Thoracic aorta (tissue), 2 donors: ENCODE measurements at regions not wholly inside any gene's neighbourhood (a gene's known extent, or its start where the extent isn't known, plus 50 kb on each side); places are given as distances from the start of the nearest gene placed in this dataset.
"Not testable (repeated sequence)": the region's sequence is repeated elsewhere in the genome, so short reads cannot be mapped to it uniquely, and the experiment has no call there.

Source experiments
- ATAC-seq: fragments of 150-250 bp; one replicate; pipeline ENCODE4 v1.8.0; 2017; ENCODE audit warnings: low read depth; ENCODE audit not compliant: insufficient number of reproducible peaks, low FRiP score
- DNase-seq: peaks from one replicate; pipeline ENCODE4 v3.0.0-alpha.2; 2020; ENCODE audit warnings: low spot score
- H3K27ac ChIP-seq, 2 donors: fragments of 200-600 bp; sonication (generic); 1 replicate in 1 of 2; 2 replicates in 1 of 2; pipeline ENCODE4 v1.5.1; 2016; ENCODE audit warnings: mild to moderate bottlenecking in 2 of 2, moderate library complexity in 2 of 2
- H3K27me3 ChIP-seq: fragments of 200-600 bp; sonication (generic); replicated peaks from 2 replicates; pipeline ENCODE4 v1.6.0; 2016; ENCODE audit warnings: mild to moderate bottlenecking; ENCODE audit not compliant: insufficient read depth
- H3K36me3 ChIP-seq: fragments of 200-600 bp; sonication (generic); one replicate; pipeline ENCODE4 v1.5.1; 2016
- H3K4me1 ChIP-seq, 2 donors: fragments of 200-600 bp; sonication (generic); 1 replicate in 1 of 2; 2 replicates in 1 of 2; pipeline versions ENCODE4 v1.5.1 to v1.6.0; 2016; ENCODE audit warnings: low read depth in 2 of 2, mild to moderate bottlenecking in 1 of 2; ENCODE audit not compliant: control insufficient read depth in 1 of 2
- H3K4me3 ChIP-seq: fragments of 200-600 bp; sonication (generic); 2 replicates; pipeline ENCODE4 v1.5.1; 2016; ENCODE audit warnings: mild to moderate bottlenecking
- H3K9me3 ChIP-seq: fragments of 200-600 bp; sonication (generic); 2 replicates; pipeline ENCODE4 v1.5.1; 2016
- TF ChIP-seq, protein P1 (sequence below): fragments of 200-600 bp; sonication (generic); IDR thresholded peaks from one replicate; pipeline ENCODE4 v1.5.1; 2019; ENCODE audit warnings: antibody characterized with exemption

DNA sequence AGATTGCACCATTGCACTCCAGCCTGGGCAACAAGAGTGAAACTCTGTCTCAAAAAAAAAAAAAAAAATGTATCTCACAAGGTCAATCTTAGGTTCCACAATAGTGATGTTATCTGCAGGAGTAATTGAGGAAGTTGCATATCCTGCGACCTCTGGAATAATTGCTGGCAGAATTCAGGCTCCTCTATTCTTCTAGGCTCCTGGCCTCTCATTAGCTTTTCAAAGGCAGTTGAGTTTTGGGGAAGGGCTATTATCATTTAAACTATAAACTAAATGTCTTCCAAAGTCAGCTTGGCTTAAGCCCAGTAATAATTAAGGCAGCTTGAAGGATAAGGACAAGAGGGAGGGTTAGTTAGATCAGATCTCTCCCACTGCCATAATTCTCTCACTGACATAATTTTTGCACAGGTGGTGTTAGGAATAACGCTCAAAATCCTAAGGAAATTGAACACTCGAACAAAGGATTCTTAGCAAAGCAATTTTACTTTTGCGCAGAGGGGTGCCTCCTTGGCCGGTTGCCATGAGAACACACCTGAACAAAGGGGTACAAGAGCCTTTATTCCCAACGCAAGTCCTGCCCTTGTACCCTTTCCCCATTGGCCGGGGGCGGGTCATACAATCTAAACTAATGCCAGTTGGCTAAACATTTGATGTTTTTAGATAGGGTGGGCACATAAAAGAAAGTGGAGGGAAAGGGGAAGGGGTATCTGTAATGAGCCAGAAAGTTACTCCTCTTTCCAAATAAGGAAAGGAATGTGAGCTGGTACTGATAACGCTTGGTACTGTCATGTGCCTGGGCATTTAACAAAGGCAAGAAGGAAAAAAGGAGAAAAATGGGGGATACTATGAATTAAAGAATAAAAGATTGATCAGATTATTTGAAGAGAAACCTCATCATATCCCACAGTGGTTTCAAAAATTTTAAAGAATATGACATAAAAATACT, 106.4 kb upstream of the CCNG1 start:
- TF ChIP-seq, protein P1, sequence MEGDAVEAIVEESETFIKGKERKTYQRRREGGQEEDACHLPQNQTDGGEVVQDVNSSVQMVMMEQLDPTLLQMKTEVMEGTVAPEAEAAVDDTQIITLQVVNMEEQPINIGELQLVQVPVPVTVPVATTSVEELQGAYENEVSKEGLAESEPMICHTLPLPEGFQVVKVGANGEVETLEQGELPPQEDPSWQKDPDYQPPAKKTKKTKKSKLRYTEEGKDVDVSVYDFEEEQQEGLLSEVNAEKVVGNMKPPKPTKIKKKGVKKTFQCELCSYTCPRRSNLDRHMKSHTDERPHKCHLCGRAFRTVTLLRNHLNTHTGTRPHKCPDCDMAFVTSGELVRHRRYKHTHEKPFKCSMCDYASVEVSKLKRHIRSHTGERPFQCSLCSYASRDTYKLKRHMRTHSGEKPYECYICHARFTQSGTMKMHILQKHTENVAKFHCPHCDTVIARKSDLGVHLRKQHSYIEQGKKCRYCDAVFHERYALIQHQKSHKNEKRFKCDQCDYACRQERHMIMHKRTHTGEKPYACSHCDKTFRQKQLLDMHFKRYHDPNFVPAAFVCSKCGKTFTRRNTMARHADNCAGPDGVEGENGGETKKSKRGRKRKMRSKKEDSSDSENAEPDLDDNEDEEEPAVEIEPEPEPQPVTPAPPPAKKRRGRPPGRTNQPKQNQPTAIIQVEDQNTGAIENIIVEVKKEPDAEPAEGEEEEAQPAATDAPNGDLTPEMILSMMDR = no peak
- no peak overlapping the region for H3K4me3 ChIP-seq
- no peaks in the 10 kb centered on the region for H3K9me3 ChIP-seq
- no peak overlapping the region for H3K27ac ChIP-seq
- ATAC-seq = no peak
- no peaks in the 10 kb centered on the region for H3K4me1 ChIP-seq
- H3K36me3 ChIP-seq = no peaks in the 10 kb centered on the region
- DNase-seq = no peak
- H3K27me3 ChIP-seq = no peaks in the 10 kb centered on the region

DNA sequence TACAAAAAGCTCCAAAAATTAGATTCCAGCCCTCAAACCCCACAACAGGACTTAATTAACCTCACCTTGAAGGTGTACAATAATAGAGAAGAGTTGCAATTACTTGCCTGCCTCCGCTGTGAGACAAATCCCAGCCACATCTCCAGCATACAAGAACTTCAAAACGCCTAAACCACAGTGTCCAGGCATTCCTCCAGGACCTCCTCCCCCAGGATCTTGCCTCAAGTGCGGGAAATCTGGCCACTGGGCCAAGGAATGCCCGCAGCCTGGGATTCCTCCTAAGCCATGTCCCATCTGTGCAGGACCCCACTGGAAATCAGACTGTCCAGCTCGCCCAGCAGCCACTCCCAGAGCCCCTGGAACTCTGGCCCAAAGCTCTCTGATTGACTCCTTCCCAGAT, 101.3 kb upstream of the CCNG1 start:
- not testable (repeated sequence) for H3K9me3 ChIP-seq, H3K36me3 ChIP-seq, ATAC-seq, H3K27me3 ChIP-seq, H3K27ac ChIP-seq, H3K4me3 ChIP-seq, H3K4me1 ChIP-seq, DNase-seq

DNA sequence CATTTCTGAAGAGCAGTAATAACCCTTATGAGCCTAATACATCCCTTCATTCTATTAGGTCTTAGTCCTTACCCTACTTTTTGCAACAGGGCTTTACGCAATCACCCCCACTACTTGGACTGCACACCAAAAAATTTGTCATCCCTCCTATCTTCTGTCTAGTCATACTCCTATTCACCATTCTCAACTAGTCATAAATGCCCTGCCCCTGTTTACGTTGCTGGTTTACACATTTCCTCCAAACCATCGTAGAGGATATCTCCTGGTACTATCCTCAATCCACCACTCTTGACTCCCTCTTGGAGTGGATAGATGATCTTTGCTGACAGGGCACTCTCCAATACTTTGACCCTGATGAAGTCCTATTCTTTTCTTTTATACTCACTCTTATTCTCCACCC, 98.2 kb upstream of the CCNG1 start:
- Histone ChIP-seq H3K27me3 (no peaks in the 10 kb centered on the region), H3K36me3 (no peaks in the 10 kb centered on the region), H3K27ac (no peak overlapping the region), H3K4me3 (no peak overlapping the region), H3K4me1 (no peaks in the 10 kb centered on the region), H3K9me3 (no peaks in the 10 kb centered on the region)
- ATAC-seq (no peak), DNase-seq (no peak)
- TF ChIP-seq, protein P1 = no peak

DNA sequence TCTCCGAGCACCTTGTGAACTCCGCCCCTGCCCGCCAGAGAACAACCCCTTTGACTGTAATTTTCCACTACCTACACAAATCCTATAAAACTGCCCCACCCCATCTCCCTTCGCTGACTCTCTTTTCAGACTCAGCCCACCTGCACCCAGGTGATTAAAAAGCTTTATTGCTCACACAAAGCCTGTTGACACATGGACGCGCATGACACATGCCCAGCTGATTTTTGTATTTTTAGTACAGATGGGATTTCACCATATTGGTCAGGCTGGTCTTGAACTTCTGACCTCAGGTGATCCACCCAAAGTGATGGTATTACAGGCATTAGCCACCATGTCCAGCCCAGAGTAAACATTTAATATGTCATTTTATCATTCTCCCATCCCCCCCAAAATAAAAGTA, 97.0 kb upstream of the CCNG1 start:
- not testable (repeated sequence) for H3K4me3 ChIP-seq, DNase-seq

DNA sequence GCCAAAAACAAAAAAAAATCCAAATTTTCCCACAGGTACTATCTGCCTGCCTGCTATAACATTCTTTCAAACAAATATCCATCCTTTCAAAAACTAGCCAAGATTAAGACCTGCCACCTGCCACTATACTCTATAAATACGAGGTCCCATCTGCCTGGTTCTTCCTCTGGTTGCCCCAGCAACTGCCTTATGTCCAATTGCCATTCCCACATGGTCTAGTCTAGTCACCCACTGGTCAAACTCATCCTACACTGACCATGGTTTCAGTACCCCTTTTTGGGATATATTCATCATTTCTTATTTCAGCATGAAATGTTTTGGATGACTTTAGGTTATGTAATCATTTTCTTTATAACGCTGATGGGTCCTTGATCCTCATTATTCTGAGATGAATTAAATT, 95.1 kb upstream of the CCNG1 start:
- Histone ChIP-seq H3K36me3 (no peaks in the 10 kb centered on the region), H3K27ac (no peak overlapping the region), H3K9me3 (no peaks in the 10 kb centered on the region), H3K4me3 (no peak overlapping the region), H3K27me3 (no peaks in the 10 kb centered on the region), H3K4me1 (no peaks in the 10 kb centered on the region)
- TF ChIP-seq, protein P1 = no peak
- no peak for DNase-seq
- no peak for ATAC-seq

More for the DNA sequence above, 97.0 kb upstream of the CCNG1 start:
- not testable (repeated sequence) for H3K27ac ChIP-seq, ATAC-seq, H3K27me3 ChIP-seq, H3K36me3 ChIP-seq, H3K9me3 ChIP-seq, H3K4me1 ChIP-seq

DNA sequence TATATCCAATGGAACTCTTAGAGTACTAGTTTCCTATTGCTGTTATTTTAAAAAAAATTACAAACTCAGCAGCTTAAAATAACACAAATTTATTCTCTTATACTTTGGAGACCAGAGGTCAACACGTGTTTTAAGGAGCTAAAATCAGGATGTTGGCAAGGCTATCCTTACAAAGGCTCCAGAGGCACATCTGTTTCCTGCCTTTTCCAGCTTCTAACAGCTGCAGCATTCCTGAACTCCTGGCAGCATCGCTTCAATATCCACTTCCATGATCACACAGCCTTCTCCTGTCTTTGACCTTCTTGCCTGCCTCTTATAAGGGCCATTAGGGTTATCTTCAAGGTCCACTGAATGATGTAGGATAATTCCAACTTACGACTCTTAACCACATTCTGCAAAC, 92.2 kb upstream of the CCNG1 start:
- ATAC-seq (no peak), DNase-seq (no peak)
- H3K27ac ChIP-seq = no peak overlapping the region
- H3K4me1 ChIP-seq = no peaks in the 10 kb centered on the region
- no peak overlapping the region for H3K4me3 ChIP-seq
- H3K27me3 ChIP-seq = no peaks in the 10 kb centered on the region
- TF ChIP-seq, protein P1 = no peak
- H3K36me3 ChIP-seq = no peaks in the 10 kb centered on the region
- H3K9me3 ChIP-seq = no peaks in the 10 kb centered on the region
